Esophagus muscularis mucosa (tissue), 4 donors: ENCODE measurements at regions not wholly inside any gene's neighbourhood (a gene's known extent, or its start where the extent isn't known, plus 50 kb on each side); places are given as distances from the start of the nearest gene placed in this dataset.

Source experiments
- EP300 ChIP-seq: sonication (generic); formaldehyde crosslinking; IDR thresholded peaks from one replicate; pipeline ENCODE4 v1.6.1; 2017; ENCODE audit warnings: antibody characterized with exemption
- POLR2A ChIP-seq: fragments of 450-650 bp; IDR thresholded peaks from one replicate; pipeline ENCODE4 v1.6.1; 2017; ENCODE audit warnings: antibody characterized with exemption, moderate library complexity, mild to moderate bottlenecking, low read depth
- TF ChIP-seq, protein P1 (sequence below), 3 experiments: fragments of 200-600 bp in 2 of 3; fragments of 450-650 bp in 1 of 3; sonication (generic) in 2 of 3; IDR thresholded peaks; one replicate each; pipeline ENCODE4 v1.5.1; 2017 to 2019; ENCODE audit warnings: antibody characterized with exemption in 3 of 3, mild to moderate bottlenecking in 2 of 3, moderate library complexity in 1 of 3

GRCh38 chr22:47282366-47282765 lies 519.9 kb downstream of the TBC1D22A start:
- TF ChIP-seq EP300: no peak
- TF ChIP-seq, protein P1, sequence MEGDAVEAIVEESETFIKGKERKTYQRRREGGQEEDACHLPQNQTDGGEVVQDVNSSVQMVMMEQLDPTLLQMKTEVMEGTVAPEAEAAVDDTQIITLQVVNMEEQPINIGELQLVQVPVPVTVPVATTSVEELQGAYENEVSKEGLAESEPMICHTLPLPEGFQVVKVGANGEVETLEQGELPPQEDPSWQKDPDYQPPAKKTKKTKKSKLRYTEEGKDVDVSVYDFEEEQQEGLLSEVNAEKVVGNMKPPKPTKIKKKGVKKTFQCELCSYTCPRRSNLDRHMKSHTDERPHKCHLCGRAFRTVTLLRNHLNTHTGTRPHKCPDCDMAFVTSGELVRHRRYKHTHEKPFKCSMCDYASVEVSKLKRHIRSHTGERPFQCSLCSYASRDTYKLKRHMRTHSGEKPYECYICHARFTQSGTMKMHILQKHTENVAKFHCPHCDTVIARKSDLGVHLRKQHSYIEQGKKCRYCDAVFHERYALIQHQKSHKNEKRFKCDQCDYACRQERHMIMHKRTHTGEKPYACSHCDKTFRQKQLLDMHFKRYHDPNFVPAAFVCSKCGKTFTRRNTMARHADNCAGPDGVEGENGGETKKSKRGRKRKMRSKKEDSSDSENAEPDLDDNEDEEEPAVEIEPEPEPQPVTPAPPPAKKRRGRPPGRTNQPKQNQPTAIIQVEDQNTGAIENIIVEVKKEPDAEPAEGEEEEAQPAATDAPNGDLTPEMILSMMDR (IDR thresholded peaks at IDR 0.05): no peak
- TF ChIP-seq POLR2A: no peak
